Kasumi-1 (cell line): ENCODE measurements at regions not wholly inside any gene's neighbourhood (a gene's known extent, or its start where the extent isn't known, plus 50 kb on each side); places are given as distances from the start of the nearest gene placed in this dataset.
"Not testable (repeated sequence)": the region's sequence is repeated elsewhere in the genome, so short reads cannot be mapped to it uniquely, and the experiment has no call there.

Experiments used
- DNase-seq, 2 experiments: peaks; one replicate each; lab custom pipeline; 2025; lab: John Stamatoyannopoulos, UW

DNA sequence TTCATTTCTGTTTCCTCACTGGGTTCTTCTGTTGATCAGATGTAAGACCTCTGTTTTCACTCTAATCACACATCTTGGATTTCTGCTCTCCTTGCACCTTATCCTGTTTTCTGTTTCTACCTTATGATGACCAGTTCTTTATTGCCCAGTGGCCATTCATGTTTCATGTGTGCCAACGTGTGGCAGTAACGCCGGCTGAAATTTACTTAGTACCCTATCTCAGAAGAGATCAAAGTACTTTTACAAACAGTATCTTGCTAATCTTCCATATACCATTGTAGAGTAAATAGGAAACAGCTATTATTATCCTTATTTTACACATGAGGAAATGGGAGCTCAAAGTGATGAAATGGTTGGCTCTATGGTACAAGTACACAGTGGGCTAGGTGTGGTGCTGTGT, 74.0 kb downstream of the GATA3 start:
- no peak for DNase-seq

DNA sequence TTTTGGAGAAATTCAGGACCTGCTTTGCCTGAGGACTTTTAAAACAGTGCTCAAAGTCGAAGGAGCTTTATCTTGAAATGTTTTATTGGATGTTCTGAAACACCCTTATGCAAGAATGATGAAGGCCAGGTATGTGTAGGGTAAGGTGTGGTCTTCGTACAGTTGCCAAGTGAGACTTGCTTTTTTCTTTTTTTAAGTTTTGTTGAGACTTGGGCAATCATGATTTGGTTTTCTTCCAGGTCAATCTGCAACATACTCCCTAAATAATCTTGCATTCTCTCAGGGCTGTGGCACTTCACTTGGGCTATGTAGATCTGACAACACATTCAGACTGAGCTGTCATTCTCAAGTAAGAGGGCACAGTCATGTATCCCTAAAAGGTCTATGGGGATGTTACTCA, 75.0 kb downstream of the GATA3 start:
- no peak for DNase-seq

DNA sequence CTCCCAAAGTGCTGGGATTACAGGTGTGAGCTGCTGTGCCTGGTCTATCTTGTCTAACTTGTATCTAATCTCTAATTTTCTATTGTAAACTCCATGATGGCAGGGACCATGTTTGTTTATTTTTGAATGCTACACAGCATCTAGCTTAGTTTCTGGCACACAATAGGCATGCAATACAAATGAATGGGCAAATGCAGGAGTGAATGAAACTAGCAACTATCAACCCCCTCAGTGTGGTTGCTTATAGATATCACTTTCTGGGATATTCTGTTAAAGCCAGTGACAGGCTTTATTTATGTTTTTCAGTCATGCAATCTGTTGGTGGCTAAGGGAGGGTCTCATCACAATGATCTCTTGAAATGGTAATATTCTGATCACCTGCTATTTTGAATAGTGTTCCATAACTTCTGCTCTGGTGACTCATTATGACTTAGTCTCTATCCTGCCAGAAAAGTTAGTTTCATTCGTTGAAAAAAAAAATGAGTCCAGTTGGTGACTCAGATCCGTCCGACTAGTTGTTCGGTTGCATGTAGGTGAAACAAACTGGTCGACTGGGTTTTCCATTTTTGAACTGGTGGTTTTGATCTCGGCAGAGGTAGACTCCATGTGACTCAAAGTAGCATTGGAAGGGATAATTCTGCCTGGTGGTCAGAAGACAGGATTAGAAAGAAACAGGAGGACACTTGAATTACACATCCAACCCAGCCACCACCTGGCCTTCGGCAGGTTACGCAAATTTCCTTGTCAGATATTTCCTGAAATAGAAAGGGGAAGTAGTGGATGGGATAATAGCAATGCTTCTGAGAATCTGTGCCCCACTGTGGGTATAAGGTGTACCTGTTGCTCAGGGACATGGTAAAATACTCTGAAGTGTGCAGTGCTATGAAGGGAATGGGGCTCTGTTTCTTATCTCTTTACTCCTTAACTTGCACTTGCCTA, 76.8 kb downstream of the GATA3 start:
- DNase-seq = peak in 1 of 2 experiments; percentile 7

DNA sequence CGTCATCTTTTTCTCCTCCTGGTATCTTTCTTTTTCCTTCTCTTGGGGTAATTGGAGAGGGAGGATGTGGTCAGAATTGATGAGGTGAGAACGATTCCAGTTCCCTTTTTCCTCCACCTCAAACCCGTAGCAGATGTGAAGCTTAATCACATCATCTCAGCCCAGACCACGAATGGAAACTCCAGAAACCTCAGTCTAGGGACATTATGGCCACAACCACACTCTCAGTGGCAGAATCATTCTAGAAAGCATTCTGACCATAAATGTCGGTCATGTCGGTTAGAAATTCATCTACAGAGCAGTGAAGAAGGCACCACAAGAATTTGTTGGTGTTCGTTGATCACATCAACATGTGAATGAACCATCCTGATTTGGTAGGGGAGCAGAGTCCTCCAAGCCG, 78.7 kb downstream of the GATA3 start:
- peak in 1 of 2 experiments; percentile 21 for DNase-seq

DNA sequence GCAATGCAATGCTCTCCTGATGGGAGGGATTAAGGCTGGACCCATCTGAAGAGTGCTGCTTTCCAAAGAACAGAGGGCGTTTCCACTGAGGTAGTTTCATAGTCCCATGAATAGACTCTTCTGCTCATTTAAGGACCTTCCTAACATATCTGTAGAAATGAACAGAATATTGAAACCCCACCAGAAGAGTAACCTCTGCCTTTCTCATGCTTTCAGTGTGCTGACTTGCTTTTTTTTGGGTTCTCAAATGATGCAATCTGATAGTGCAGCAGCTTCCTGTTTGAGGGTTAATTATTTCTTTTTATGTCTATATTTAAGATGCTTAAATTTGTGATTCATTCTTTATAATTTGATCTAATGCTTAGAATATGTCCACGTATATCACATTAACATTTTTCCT, 82.2 kb downstream of the GATA3 start:
- no peak for DNase-seq

DNA sequence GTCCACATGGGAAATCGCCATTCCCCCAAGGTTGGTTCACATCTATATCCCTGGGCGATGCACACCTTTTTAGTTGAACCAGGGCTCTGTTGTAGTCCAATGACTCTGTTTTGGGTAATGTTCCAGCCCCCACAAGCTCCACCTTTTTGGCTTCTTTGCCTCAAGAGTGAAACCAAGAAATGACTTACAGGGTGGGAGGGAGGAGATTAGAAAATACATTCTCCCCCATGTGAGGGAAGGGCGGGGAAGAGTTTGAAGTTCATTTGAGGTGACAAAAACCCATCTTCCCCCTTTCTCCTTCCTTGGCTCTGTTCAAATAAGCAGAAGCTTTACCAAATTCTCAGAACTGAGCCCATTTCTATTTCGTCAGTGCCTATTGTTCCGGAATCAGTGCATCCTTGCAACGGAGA, 82.8 kb downstream of the GATA3 start:
- no peak for DNase-seq

DNA sequence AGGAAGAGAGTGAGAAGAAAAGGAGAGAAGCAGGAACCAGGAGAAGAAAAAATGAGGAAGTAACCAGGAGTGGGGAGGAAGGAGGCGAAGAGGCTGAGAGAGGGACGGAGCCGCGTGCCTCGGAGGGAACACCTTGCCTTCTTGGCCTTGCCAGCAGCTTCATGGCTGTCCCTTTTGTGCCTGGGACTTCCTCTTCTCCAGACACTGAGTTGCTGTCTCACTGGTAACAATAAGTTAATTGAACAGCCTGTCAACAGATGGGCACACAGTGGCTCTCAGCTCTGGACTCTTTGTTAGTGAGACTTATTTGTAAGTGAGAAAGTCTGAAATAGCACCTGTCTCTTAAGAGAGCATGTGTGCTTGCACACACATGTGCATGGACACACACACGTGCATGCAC, 83.2 kb downstream of the GATA3 start:
- DNase-seq = peak; percentile 38 to 46

DNA sequence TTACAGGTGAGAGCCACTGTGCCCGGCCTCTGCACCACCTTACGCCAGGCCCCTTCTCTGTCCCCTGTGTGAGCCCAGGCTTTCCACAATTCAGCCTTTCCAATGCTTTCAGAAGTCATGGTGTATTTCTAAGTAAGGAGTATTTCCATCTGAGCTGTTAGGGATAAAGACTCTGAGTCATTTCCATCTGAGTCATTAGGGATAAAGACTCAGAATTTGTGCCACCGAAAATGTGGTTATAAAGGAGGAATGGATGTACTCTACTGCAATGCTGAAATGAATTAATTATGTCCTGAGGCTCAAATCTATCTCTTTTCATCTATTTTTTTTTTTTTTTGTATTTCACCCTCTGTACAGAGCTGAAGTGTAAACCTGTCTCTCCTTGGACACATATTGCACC, 84.0 kb downstream of the GATA3 start:
- DNase-seq = no peak

DNA sequence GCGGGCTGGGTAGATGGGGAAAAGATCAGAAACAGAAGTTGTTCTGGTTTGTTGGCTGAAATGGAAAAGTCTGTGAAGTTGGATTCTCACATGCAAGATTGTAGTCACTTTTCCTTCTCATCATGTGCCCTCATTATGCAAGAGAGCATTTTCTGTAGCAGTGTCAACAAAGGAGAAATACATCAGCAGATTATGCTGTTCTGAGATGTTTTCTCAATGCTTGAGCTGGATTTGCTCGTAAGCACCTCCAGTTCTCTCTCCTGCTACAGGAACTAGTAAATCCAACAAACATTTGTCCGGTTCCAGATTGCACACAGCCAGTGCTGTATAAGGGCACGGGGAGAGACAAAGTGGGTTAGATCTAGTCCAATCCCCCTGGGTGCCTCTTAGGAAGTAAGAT, 90.0 kb downstream of the GATA3 start:
- no peak for DNase-seq

DNA sequence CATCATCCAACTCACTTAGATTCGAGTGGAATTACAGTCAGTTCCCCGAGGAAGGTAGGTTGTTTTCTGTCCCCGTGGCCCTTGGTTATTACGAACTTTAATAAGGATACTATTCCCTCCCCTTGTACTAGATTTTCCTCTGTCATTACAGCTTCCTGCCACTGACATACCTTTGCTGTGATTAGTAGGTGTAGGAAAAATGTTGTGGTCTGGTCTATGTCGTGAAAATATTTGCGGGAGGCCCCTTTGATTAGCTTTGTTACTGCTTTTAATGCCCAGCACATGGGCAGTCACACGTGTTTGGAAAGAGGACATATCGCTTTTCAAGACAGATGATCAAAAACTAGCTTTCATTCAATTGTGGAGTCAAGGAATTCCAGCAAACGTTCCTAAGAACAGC, 92.2 kb downstream of the GATA3 start:
- no peak for DNase-seq

DNA sequence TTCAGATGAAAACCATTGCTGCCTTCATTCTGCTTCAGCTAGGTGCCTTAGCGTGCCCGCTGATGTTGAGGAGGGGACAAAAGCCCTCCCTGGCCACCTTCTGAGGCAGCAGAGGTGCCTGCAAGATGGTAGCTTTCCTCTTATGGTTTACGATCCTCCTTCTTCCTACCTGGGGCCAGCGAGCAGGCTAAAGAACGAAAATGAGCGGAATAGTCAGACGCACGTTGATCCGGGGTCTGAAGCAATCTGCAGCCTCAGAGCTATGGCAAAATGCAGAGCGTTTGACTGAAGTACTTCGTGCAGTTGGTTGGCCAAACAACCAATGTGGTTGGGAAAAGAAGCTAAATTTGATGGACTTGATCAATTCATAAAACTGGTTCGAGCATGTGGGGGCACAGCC, 95.5 kb downstream of the GATA3 start:
- no peak for DNase-seq

DNA sequence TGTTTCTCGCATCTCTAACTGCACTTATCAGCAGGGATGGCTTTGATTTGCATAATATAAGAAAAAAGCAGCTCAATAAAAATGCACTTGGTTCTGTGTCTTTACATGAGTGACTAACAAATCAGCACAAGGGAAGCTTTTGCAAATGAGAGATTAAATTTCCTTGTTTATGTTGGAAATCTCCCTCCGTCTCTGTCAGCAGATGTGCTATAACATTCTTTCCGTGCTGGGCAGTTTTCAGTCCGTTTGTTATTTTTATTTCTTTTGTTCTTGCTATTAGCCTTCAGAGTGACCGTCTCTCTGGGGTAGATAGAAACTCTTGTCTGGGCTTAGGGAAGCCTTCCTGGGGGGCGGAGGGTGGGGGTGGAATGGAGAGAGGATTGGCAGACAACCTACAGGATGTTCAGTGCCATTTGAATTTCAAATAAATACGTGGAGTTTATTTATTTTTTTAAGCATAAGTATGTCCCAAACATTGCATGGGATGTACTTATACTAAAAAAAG, 96.0 kb downstream of the GATA3 start:
- no peak for DNase-seq

DNA sequence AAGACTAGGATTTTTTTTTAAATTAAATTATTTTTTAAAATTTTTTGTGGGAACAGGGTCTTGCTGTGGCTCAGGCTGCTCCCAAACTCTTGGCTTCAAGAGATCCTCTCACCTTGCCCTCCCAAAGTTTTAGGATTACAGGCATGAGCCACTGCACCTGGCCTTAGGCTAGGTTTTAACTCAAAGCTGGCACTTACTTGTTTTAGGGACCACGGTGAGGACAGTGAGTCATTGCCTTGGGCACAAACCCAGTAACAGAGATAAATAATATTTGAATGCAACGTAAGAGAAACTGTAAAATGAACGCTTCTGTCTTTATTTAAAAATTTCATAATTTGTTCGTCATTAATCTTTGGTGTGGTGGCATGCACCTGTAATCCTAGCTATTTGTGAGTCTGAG, 96.6 kb downstream of the GATA3 start:
- no peak for DNase-seq

DNA sequence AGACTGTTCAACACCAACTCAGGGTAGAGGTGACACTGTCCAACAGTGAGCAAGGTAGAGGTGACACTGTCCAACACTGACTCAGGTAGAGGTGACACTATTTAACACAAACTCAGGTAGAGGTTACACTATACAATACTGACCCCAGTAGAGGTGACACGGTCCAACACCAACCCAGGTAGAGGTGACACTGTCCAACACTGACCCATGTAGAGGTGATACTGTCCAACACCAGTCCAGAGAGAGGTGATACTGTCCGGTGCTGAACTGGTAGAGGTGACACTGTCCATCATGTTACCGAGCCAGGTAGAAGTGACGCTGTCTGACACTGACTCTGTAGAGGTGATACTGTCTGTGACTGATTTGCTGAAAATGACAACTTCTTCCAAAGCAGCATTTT, 102.4 kb downstream of the GATA3 start:
- DNase-seq = no peak

DNA sequence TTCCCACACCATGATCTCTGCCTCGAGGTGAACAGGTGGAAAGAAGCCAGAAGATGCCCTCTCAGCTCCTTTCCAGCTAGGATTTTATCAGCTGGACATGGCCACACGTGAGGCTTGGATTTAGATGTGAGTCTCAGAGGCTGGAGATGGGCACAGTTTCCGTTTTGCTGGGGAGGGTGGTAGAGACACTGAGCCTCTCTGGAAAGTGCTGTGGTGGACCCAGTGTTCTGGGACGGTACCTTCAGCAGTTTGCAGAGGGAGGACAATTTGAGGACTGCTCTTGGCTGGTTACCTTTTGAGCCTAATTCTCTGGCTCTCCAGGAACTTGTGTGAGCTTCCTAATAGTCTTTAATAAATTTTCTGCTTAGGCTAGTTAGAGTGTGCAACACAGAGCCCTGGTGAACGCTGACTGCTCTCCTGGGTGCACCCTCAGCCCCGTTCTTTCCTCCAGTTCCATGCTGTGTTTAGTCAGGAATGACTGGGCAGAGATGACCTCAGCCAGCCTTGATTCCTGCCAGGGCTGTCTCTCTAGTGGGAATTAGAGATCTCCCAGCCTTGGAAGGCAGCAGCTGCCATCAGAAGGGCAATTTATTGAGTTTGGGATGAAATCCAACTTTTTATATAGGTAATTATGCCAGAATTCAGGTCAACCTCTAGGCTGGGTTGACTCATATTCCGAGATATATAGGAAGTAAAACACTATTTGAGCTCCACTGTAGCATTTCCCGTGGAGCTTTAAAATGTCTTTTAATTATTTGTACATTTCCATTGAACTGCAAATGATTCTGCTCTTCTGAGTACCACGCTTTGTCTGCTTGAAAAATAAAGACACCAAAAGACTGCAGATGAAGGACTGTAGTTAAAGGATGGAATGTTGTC, 103.9 kb downstream of the GATA3 start:
- DNase-seq = no peak

DNA sequence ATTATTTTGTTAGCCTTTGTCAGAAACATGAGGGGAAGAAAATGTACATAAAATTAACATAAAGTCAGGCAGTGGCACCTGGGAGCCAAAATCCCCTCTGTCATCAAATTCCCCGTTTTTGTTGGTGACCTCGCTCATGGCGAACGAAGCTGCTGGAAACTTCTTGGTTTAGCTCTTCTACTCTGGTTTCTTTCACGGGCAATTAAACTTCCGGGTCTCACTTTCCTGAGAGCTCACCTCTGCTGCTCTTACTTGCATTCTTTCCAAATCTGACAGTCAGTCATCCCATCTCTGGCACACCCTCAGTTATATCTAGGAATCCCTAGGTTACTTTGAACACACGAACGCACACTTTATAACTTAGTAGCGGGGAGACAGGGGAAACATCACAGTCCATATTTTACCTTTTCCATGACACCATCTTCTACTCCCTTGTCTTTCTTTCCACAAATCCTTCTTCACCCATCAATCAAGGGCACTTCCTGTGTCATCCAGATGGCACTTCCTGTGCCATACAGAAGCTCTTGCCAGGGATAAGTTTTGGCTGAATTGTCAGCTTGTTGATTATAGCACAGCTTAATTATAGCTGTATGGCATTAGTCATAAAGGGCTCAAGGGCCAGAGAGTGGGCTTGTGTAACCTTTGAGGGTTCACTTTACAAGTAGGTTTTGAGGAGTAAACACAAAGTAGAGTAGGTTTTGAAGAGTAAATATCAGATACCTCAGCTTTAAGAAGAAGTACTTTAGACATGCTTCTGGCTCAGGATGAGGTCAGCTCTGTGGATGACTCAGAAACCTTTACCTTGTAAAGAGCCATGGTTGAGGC, 105.1 kb downstream of the GATA3 start:
- no peak for DNase-seq

DNA sequence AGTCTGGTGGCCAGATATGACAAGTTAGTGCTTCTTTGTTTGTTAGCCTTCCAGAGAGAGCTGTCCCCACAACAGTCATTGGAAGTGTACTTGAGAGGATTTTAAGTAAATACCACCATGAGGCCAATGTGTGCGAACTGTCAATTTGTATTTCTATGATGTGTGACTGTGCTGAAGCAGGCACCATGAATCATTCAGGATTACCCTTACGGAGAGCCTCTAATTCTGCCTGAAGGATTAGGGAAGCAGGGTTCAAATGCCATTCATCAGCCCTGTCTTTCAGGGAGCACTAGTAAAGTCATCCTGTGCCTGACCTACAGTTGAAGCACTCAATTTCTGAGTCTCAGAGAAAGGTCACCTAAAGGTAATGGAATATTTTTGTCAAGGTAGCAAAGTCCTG, 109.3 kb downstream of the GATA3 start:
- DNase-seq = no peak

DNA sequence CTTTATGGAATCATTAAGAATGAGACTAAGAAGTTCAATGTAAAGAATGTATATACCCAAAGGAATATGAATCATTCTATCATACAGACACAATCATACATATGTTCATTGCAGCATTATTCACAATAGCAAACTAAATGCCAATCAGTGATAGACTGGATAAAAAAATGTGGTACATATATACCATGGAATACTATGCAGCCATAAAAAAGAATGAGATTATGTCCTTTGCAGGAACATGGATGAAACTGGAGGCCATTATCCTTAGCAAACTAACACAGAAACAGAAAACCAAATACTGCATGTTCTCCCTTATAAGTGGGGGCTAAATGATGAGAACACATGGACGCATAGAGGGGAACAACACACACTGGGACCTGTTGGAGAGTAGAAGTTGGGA, 110.2 kb downstream of the GATA3 start:
- DNase-seq = not testable (repeated sequence)

DNA sequence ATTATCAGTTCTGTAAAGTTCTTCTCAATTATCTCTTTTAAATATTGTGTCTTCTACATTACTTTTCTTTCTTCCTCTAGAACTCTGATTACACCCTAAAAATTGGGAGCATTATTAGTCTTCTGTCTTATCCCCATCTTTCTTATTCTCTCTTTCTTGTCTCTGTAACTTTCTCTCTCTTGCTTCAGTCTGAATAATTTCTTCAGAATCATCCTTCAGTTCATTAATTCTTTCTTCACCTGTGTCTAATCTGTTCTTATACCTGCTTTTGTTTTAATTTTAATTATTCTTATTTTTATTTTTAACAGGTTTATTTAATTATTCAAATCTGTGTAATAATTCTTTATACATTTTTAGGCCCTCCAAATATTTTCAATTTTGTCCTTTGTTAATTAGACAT, 114.3 kb downstream of the GATA3 start:
- no peak for DNase-seq

DNA sequence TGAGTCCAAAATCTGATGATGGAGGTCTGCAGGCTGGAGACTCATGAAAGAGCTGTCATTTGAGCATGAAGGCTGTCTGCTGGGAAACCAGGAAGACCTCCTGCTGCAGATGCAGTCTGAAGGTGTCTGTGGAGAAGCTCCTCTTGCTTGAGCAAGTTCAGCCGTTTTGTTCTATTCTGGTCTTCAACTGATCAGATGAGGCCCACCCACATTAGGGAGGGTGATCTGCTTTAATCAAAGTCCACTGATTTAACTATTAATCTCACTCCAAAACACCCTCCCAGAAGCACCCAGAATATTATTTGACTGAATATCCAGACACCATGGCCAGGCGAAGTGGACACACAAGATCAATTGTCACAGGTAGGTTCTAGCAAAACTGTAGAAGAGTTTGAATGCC, 116.5 kb downstream of the GATA3 start:
- no peak for DNase-seq

DNA sequence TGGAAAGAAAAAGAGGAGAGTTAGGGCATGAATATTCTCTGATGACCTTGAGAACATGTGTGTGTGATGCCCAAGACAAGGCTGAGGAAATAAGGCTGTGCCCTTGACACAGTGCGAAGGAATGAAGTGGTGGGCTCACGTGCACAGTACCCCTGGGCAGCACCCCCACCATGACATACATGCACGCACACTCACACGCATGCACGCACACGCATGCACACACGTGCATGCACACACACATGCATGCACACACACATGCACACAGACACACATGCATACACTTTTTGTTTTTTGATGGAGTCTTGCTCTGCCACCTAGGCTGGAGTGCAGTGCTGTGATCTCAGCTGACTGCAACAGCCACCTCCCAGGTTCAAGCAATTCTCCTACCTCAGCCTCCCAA, 118.1 kb downstream of the GATA3 start:
- DNase-seq = no peak
